ENCODE measurements at regions not wholly inside any gene's neighbourhood (a gene's known extent, or its start where the extent isn't known, plus 50 kb on each side); places are given as distances from the start of the nearest gene placed in this dataset.
"Not testable (repeated sequence)": the region's sequence is repeated elsewhere in the genome, so short reads cannot be mapped to it uniquely, and the experiment has no call there.

DNA sequence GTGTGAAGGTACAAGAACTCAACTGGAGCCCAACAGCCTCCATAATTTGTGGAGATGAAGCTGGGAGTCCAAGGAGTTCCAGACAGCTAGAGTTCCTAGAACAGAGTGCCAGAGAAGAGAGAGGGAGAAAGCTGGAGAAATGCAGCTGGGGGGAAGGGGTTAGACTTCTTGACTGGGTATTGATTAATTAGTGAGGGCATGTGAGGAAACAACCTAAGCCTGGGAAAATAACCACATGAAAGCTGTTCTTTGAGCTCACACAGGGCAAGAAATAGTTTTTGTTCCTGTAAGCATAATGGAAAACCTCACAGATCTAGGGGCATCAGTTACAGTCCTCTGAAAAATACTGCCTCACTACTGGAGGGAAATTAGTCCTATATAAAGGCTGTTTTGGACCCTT lies 230.5 kb upstream of the FKBP1C start:
- Histone ChIP-seq H3K36me3 (no peaks in the 10 kb centered on the region), H3K4me3 (no peak overlapping the region), H3K4me1 (no peaks in the 10 kb centered on the region), H3K27me3 (no peaks in the 10 kb centered on the region), H3K27ac (replicated peaks in 1 of 4) (no peak overlapping the region), H3K9me3 (no peaks in the 10 kb centered on the region)
- intact Hi-C loops (cut with DNase I): no loop called here
- DNase-seq (ENCODE audit: extremely low spot score): no peak
- no peak for TF ChIP-seq EP300 (IDR thresholded peaks at IDR 0.05)
- TF ChIP-seq POLR2A (IDR thresholded peaks at IDR 0.05; ENCODE audit: low read depth): no peak
- TF ChIP-seq, protein P1, sequence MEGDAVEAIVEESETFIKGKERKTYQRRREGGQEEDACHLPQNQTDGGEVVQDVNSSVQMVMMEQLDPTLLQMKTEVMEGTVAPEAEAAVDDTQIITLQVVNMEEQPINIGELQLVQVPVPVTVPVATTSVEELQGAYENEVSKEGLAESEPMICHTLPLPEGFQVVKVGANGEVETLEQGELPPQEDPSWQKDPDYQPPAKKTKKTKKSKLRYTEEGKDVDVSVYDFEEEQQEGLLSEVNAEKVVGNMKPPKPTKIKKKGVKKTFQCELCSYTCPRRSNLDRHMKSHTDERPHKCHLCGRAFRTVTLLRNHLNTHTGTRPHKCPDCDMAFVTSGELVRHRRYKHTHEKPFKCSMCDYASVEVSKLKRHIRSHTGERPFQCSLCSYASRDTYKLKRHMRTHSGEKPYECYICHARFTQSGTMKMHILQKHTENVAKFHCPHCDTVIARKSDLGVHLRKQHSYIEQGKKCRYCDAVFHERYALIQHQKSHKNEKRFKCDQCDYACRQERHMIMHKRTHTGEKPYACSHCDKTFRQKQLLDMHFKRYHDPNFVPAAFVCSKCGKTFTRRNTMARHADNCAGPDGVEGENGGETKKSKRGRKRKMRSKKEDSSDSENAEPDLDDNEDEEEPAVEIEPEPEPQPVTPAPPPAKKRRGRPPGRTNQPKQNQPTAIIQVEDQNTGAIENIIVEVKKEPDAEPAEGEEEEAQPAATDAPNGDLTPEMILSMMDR (IDR thresholded peaks at IDR 0.05): no peak
- TF ChIP-seq POLR2AphosphoS5 (IDR thresholded peaks at IDR 0.05): no peak

DNA sequence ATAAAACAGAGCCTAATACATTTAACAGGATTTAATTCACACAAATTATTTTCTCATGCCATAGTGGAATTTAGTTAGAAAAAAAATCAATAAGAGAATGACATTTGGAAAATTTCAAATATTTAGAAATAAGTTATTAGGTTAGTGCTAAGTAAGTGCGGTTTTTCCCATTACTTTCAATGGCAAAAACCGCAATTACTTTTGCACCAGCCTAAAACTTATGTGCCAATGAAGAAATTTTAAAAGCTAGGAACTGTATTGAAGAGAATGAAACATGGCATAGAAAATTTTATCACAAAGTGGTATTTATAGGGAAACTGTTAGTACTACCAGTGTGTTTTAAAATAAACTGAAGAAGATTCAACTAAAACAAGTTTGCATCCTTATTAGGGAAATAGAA lies 228.3 kb upstream of the FKBP1C start:
- Histone ChIP-seq H3K4me3 (no peak overlapping the region), H3K27me3 (no peaks in the 10 kb centered on the region), H3K36me3 (no peaks in the 10 kb centered on the region), H3K4me1 (no peaks in the 10 kb centered on the region), H3K9me3 (no peaks in the 10 kb centered on the region), H3K27ac (replicated peaks in 1 of 4) (no peak overlapping the region)
- 45% methylated on average over 2 of the region's 2 CpGs for WGBS
- intact Hi-C loops (cut with DNase I): no loop called here
- DNase-seq (ENCODE audit: extremely low spot score): no peak
- TF ChIP-seq, protein P1 (IDR thresholded peaks at IDR 0.05): no peak
- no peak for TF ChIP-seq POLR2AphosphoS5 (IDR thresholded peaks at IDR 0.05)
- TF ChIP-seq POLR2A (IDR thresholded peaks at IDR 0.05; ENCODE audit: low read depth): no peak
- no peak for TF ChIP-seq EP300 (IDR thresholded peaks at IDR 0.05)

DNA sequence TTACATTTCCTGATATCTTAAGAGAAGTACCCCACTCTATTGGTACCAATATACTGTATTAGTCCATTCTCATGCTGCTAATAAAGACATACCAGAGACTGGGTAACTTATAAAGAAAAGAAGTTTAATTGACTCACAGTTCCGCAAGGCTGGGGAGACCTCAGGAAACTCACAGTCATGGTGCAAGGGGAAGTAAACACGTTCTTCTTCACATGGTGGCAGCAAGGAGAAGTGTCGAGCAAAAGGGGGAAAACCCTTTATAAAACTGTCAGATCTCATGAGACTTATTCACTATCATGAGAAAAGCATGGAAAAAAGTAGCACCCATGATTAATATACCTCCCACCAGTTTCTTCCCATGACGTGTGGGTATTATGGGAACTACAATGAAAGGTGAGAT lies 219.6 kb upstream of the FKBP1C start:
- H3K27ac ChIP-seq (replicated peaks in 1 of 4); H3K27me3 ChIP-seq; H3K4me1 ChIP-seq; H3K4me3 ChIP-seq; DNase-seq (ENCODE audit: extremely low spot score); intact Hi-C loops (cut with DNase I); H3K36me3 ChIP-seq; H3K9me3 ChIP-seq: not testable (repeated sequence)
- 80% methylated on average over 4 of the region's 4 CpGs for WGBS

DNA sequence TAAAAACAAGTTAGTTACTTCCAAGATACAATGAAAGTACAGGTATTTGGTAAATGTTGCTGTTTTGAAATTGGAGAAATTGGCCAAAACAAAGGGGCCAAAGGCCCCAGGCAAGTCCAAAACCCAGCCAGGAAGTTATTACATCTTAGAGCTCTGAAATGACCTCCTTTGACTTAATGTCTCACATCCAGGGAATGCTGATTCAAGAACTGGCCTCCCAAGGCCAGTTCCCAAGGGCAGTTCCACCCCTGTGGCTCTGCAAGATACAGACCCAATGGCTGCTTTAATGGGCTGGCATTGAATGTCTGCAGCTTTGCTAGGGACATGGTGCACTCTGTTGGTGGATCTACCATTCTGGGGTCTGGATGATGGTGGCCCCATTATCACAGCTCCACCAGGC lies 217.3 kb upstream of the FKBP1C start:
- Histone ChIP-seq H3K4me3 (no peak overlapping the region), H3K27ac (replicated peaks in 1 of 4) (no peak overlapping the region), H3K27me3 (no peaks in the 10 kb centered on the region), H3K9me3 (no peaks in the 10 kb centered on the region), H3K4me1 (no peaks in the 10 kb centered on the region), H3K36me3 (no peaks in the 10 kb centered on the region)
- TF ChIP-seq, protein P1 (IDR thresholded peaks at IDR 0.05): no peak
- TF ChIP-seq POLR2AphosphoS5 (IDR thresholded peaks at IDR 0.05) (no peak), POLR2A (IDR thresholded peaks at IDR 0.05; ENCODE audit: low read depth) (no peak), EP300 (IDR thresholded peaks at IDR 0.05) (no peak)
- DNase-seq (ENCODE audit: extremely low spot score): no peak
- intact Hi-C loops (cut with DNase I): no loop called here

DNA sequence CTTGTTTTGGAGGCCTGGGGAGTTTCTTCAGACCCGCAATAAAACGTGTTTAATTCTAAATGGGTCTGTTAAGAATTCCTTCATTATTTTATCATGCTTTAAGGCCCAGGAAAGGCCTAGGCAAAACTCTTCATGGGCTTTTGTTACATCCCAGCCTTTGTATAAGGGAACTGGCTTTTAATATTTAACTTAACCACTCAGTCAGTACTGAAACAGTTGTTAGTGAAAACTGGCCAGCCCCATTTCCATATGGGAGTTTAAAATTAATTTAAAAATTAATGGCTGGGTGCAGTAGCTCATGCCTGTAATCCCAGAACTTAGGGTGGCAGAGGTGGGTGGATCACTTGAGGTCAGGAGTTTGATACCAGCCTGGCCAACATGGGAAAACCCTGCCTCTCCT lies 213.2 kb upstream of the FKBP1C start:
- WGBS: 59% methylated on average over 2 of the region's 2 CpGs
- no peaks in the 10 kb centered on the region for H3K27me3 ChIP-seq
- H3K36me3 ChIP-seq: no peaks in the 10 kb centered on the region
- H3K4me3 ChIP-seq: no peak overlapping the region
- intact Hi-C loops (cut with DNase I): no loop called here
- no peak for DNase-seq (ENCODE audit: extremely low spot score)
- TF ChIP-seq EP300 (IDR thresholded peaks at IDR 0.05): no peak
- no peak for TF ChIP-seq POLR2AphosphoS5 (IDR thresholded peaks at IDR 0.05)
- TF ChIP-seq POLR2A (IDR thresholded peaks at IDR 0.05; ENCODE audit: low read depth): no peak
- TF ChIP-seq, protein P1 (IDR thresholded peaks at IDR 0.05): no peak
- H3K4me1 ChIP-seq: no peaks in the 10 kb centered on the region
- H3K27ac ChIP-seq (replicated peaks in 1 of 4): no peak overlapping the region
- H3K9me3 ChIP-seq: no peaks in the 10 kb centered on the region

DNA sequence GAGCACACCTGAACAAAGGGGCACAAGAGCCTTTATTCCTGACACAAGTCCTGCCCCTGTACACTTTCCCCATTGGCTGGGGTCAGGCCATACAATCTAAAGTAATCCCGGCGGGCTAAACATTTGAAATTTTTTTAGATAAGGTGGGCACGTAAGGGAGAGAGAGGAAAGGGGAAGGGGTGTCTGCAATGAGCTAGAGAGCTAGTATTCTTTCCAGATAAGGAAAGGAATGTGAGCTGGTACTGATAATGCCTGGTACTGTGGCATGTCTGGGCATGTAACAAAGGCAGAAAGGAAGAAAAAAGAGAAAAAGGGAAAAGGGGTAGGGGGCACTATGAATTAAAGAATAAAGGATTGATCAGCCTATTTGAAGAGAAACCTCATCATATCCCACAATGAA lies 212.0 kb upstream of the FKBP1C start:
- H3K36me3 ChIP-seq; H3K9me3 ChIP-seq; DNase-seq (ENCODE audit: extremely low spot score); H3K4me3 ChIP-seq; H3K27ac ChIP-seq (replicated peaks in 1 of 4); H3K4me1 ChIP-seq; H3K27me3 ChIP-seq; intact Hi-C loops (cut with DNase I): not testable (repeated sequence)
- WGBS: 34% methylated on average over 3 of the region's 3 CpGs

Measured in esophagus muscularis mucosa (tissue), 4 donors.